ENCODE measurements at regions not wholly inside any gene's neighbourhood (a gene's known extent, or its start where the extent isn't known, plus 50 kb on each side); places are given as distances from the start of the nearest gene placed in this dataset.

DNA sequence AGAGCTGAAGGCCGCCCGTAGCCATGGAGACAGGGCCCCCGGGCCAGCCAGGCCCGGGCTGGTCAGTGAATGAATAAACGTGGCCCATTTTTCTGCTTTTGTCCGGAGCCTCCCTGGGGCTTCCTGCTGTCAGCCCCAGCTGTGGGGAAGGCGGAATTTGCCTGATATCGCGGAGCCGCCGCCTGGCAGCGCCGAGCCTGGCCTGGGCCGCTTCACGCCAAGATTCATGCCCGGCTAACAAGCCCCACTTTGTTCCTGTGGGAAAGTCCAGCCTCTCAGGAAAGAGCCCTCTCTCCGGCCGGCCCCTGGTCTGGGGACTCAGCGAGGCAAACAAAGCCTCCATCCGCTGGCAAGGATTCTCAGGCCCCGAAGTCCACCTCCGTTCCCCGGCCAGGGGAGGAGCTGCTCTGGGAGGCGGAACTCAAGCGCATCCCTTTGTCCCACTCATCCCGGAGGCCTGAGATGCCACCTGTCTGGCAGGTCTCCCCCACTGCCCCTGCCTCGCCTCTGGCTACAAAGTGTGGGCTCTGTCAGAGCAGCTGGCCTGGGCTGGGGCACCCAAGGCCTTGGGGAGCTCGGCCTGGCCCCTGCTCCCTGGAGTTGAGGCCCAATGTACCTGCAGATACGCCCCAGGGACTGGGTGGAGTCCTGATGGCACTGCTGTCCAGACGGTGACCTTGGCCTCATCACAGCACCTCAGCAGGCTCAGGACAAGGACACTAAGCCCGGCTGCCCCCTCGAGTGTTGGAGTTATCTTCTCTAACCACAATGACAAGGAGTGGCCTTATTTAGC lies 51.6 kb upstream of the SLC6A11 start:
- DNase-seq (ENCODE audit: insufficient read length) (no peak), FAIRE-seq (no peak)
- TF ChIP-seq POLR2A (IDR thresholded peaks at IDR 0.05; ENCODE audit: low read depth, low read length) (no peak), TAF1 (IDR thresholded peaks at IDR 0.05; ENCODE audit: borderline replicate concordance, low read depth, low read length) (no peak)

DNA sequence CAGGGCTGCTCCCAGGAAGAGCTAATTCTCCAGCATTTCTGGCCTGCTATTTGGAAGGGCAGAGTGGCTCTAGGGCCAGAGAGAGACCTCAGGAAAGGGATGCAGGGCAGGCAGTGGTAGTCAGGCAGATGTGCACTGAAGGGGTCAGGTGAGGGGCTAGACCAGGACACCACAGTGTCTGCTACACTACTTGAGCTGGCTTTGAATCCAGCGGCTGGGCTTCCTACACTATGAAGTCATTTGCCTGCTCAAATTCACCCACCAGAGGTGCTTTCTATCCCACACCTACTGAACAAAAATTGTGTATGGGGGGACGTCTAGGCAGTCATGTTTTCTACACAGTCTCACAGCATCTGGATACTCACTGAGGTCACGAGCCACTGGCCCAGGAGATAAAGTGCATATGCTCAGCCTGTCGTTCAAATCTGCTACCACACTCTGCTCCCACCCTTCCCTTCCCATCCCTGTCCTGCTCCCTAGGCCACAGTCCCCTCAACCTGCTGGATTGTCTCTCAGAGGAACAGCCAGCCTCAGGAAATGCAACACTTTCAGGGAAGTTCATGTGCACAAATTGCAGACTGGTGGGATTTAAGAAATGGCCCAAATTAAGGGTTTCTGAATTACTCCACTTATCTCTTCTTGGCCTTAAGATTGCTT lies 49.9 kb upstream of the SLC6A11 start:
- no peak for DNase-seq (ENCODE audit: insufficient read length)
- no peak for FAIRE-seq
- no peak for TF ChIP-seq TAF1 (IDR thresholded peaks at IDR 0.05; ENCODE audit: borderline replicate concordance, low read depth, low read length)
- no peak for TF ChIP-seq POLR2A (IDR thresholded peaks at IDR 0.05; ENCODE audit: low read depth, low read length)
- TF ChIP-seq POLR2AphosphoS5 (IDR thresholded peaks at IDR 0.05; ENCODE audit: low read depth, low read length) = no peak

Data from GM12892 (cell line).